ENCODE measurements at regions not wholly inside any gene's neighbourhood (a gene's known extent, or its start where the extent isn't known, plus 50 kb on each side); places are given as distances from the start of the nearest gene placed in this dataset.

GRCh38 chr3:144229330-144229729 is 257.7 kb downstream of the DIPK2A start:
- no peak for DNase-seq (ENCODE audit: low read depth, low spot score)
- no peak overlapping the region for H3K27ac ChIP-seq (ENCODE audit: low read depth, low read length)
- no peak for TF ChIP-seq CTCF (IDR thresholded peaks at IDR 0.05; ENCODE audit: low read depth, low read length)
- no peaks in the 10 kb centered on the region for H3K27me3 ChIP-seq (ENCODE audit: control insufficient read depth, insufficient read depth, low read length)
- no peak overlapping the region for H3K4me3 ChIP-seq (ENCODE audit: low read depth, low read length)
- ChIA-PET POLR2A (no interaction called here), CTCF (interaction anchor here (1.0 kb wide), 1 partner anchor 254 kb away, joined by 3 read pairs; no protein-coding TSS in a partner anchor)
- no peaks in the 10 kb centered on the region for H3K9me3 ChIP-seq (ENCODE audit: control insufficient read depth, insufficient read depth, low read length)

GRCh38 chr3:144229953-144230352 is 258.3 kb downstream of the DIPK2A start:
- H3K4me3 ChIP-seq (ENCODE audit: low read depth, low read length) = no peak overlapping the region
- H3K9me3 ChIP-seq (ENCODE audit: control insufficient read depth, insufficient read depth, low read length) = no peaks in the 10 kb centered on the region
- DNase-seq (ENCODE audit: low read depth, low spot score) = no peak
- ChIA-PET CTCF (interaction anchor here (1.0 kb wide), 1 partner anchor 254 kb away, joined by 3 read pairs; no protein-coding TSS in a partner anchor), POLR2A (no interaction called here)
- no peak for TF ChIP-seq CTCF (IDR thresholded peaks at IDR 0.05; ENCODE audit: low read depth, low read length)
- H3K27ac ChIP-seq (ENCODE audit: low read depth, low read length) = no peak overlapping the region
- H3K27me3 ChIP-seq (ENCODE audit: control insufficient read depth, insufficient read depth, low read length) = no peaks in the 10 kb centered on the region

GRCh38 chr3:144235489-144235888 is 263.9 kb downstream of the DIPK2A start:
- Histone ChIP-seq H3K27ac (ENCODE audit: low read depth, low read length) (no peak overlapping the region), H3K9me3 (ENCODE audit: control insufficient read depth, insufficient read depth, low read length) (no peaks in the 10 kb centered on the region), H3K27me3 (ENCODE audit: control insufficient read depth, insufficient read depth, low read length) (no peaks in the 10 kb centered on the region), H3K4me3 (ENCODE audit: low read depth, low read length) (no peak overlapping the region)
- POLR2A ChIA-PET = no interaction called here
- TF ChIP-seq CTCF (IDR thresholded peaks at IDR 0.05; ENCODE audit: low read depth, low read length) = no peak
- DNase-seq (ENCODE audit: low read depth, low spot score) = no peak
- CTCF ChIA-PET = no interaction called here

- no peak for DNase-seq (ENCODE audit: low read depth, low spot score)
- no peak overlapping the region for H3K27ac ChIP-seq (ENCODE audit: low read depth, low read length)
- H3K9me3 ChIP-seq (ENCODE audit: control insufficient read depth, insufficient read depth, low read length) = no peaks in the 10 kb centered on the region
- TF ChIP-seq CTCF (IDR thresholded peaks at IDR 0.05; ENCODE audit: low read depth, low read length) = no peak
- CTCF ChIA-PET = no interaction called here
- no peak overlapping the region for H3K4me3 ChIP-seq (ENCODE audit: low read depth, low read length)
- H3K27me3 ChIP-seq (ENCODE audit: control insufficient read depth, insufficient read depth, low read length) = no peaks in the 10 kb centered on the region
- POLR2A ChIA-PET = no interaction called here
Measured at GRCh38 chr3:144237351-144237750, 265.7 kb downstream of the DIPK2A start.

- ChIA-PET POLR2A (no interaction called here), CTCF (no interaction called here)
- no peak for TF ChIP-seq CTCF (IDR thresholded peaks at IDR 0.05; ENCODE audit: low read depth, low read length)
- Histone ChIP-seq H3K4me3 (ENCODE audit: low read depth, low read length) (no peak overlapping the region), H3K27ac (ENCODE audit: low read depth, low read length) (no peak overlapping the region), H3K27me3 (ENCODE audit: control insufficient read depth, insufficient read depth, low read length) (no peaks in the 10 kb centered on the region), H3K9me3 (ENCODE audit: control insufficient read depth, insufficient read depth, low read length) (no peaks in the 10 kb centered on the region)
- no peak for DNase-seq (ENCODE audit: low read depth, low spot score)
Measured at GRCh38 chr3:144241404-144241803, 269.8 kb downstream of the DIPK2A start.
